SU-DHL-6 (cell line): ENCODE measurements at regions not wholly inside any gene's neighbourhood (a gene's known extent, or its start where the extent isn't known, plus 50 kb on each side); places are given as distances from the start of the nearest gene placed in this dataset.

ENCODE experiments used
- CTCF ChIP-seq: fragments of 200-600 bp; sonication (generic); IDR thresholded peaks from one replicate; pipeline ENCODE4 v1.5.1; 2017; ENCODE audit warnings: antibody characterized with exemption, mild to moderate bottlenecking, low read length, moderate library complexity; ENCODE audit not compliant: insufficient read depth, poor library complexity, severe bottlenecking
- EZH2phosphoT487 ChIP-seq: fragments of 200-600 bp; sonication (generic), shearing (Covaris generic); conservative IDR thresholded peaks from 2 replicates; pipeline ENCODE4 v1.6.1; 2018; ENCODE audit warnings: mild to moderate bottlenecking, antibody characterized with exemption, low read length, moderate library complexity, mixed read lengths

DNA sequence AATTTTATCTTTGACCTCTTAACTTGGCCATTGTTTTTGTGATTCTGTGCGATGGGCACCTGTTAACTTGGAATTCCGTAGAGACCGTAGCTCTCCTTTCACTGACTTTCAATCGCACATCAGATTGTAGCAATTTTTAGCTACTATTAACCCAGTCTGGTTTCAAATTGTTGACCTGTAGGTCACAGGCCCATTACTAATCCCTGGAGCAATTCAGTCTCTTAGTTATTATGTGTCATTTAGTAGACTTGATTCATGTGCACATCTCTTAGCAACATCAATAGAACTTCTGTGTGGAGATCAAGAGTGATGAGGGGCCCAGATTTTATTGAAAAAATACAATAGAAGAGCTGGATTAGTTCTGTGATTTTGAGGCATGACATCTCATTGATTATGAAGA, 549.6 kb upstream of the SLC10A2 start:
- no peak for TF ChIP-seq CTCF
- no peak for TF ChIP-seq EZH2phosphoT487
